HG02870 (cell line): ENCODE measurements at regions not wholly inside any gene's neighbourhood (a gene's known extent, or its start where the extent isn't known, plus 50 kb on each side); places are given as distances from the start of the nearest gene placed in this dataset.

ENCODE experiments used
- ATAC-seq: cut with Tn5 transposase; IDR thresholded peaks from one replicate; pipeline ENCODE4 v1.9.1; 2021; ENCODE audit warnings: mild to moderate bottlenecking, moderate library complexity; ENCODE audit not compliant: unreplicated experiment

- ATAC-seq, result no peak
These were observed 78.0 kb upstream of the GTSF1L start for GRCh38 chr20:43804781-43805180.

DNA sequence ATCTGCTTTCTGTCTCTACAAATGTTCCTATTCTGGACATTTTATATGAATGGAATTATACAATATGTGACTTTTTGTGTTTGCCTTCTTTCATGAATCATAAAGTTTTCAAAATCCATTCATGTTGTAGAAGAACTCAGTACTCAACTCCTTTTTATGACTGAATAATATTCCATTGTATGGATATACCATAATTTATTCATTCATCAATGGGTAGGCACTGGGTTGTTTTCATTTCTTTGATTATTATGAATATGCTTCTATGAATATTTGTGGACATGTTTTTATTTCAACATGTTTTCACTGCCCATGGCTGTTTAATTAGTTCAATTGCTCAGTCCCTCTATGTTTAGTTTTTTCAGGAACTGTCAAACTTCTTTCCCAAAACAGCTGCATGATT is 76.5 kb upstream of the GTSF1L start:
- ATAC-seq, result no peak

DNA sequence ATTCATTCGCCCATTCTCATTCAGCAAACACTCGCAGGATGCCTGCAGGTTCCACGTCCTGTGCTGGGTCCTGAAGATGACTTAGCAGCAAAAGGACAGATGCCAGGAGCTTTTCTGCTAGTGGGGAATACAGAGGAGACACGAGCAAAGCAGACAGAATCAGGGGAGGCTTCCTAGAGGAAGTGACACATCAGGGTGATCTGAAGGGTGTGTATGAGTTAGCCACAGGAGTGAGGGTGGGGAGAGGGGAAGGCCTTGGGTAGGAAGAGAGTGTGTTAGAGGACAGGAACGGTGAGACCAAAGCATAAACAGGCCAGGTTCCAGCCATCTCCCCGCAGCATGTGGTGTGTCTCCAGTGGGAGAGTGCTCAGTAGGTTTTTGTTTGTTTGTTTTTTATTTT is 73.4 kb upstream of the GTSF1L start:
- no peak for ATAC-seq

- ATAC-seq, result no peak
These were observed 72.9 kb upstream of the GTSF1L start for GRCh38 chr20:43799741-43800140.

DNA sequence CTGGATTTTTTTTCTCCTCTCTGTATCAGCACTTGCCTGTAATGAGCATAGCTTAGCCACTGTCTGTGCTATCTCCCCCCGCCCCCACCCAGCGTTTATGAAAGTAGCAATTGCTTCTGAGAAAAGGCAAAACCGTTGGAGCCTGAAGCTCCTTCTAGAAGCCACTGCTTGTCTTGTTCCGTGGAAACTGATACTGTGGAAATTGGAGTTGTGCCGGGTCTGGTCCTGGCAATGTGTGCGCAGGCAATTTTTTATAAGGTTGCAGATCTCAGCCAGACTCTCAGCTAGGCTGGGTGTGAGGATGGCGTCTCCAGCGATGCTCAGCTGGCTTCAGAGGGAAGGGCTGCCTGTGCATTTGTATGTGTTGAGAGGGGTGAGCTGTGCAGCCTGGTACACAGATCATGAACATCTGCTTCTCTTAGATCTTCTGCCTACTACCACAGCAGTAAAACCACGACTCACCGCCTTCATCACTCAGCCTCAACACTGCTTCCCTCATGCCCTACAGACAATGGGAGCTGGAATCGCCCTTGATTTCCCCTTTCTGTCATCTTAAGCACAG is 72.4 kb upstream of the GTSF1L start:
- peak; percentile 51 for ATAC-seq

- ATAC-seq, result no peak
These were observed 71.7 kb upstream of the GTSF1L start for GRCh38 chr20:43798291-43799149.

GRCh38 chr20:43794326-43794725 is 67.5 kb upstream of the GTSF1L start:
- ATAC-seq, result no peak

GRCh38 chr20:43789593-43789992 is 62.8 kb upstream of the GTSF1L start:
- no peak for ATAC-seq

- ATAC-seq, result no peak
These were observed 61.1 kb upstream of the GTSF1L start for GRCh38 chr20:43787937-43788336.

GRCh38 chr20:43786885-43787284 is 60.1 kb upstream of the GTSF1L start:
- no peak for ATAC-seq

DNA sequence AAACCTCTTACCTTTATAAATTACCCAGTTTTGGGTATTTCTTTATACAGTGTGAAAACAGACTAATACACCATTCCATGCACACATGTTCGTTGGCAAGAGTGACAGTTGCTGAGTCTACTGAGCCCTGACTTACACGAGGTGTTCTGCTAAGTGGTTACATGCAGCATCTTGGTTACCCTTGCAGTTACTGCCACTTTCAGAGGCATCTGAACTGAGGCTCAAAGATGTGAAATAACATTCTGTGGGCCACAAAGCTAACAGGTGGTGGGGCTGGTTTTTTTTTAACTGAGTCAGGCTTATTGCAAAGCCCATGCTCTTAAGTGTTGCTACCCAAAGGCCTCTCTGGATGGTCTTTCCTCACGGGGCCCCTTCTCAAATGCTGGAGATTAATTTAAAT is 54.4 kb upstream of the GTSF1L start:
- ATAC-seq, result no peak

DNA sequence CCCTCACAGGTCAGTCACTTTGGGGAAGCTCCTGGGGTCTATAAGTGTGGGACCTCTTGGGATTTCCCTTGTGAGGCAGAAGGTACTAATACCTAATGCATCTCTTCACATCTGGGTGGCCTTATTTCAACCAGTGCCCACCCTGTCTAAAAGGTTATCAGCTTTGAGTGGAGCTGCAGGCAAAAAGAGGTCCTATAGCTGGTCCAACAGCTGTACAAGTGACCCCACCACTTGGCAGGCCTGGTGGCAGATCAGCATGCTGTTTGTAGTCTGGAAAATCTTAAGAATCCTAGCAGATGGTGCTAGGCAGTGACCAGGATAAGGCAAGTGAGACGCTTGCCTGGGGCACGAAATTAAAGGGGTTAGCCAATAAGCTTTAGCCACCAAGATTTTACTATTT is 51.6 kb upstream of the GTSF1L start:
- ATAC-seq, result no peak

DNA sequence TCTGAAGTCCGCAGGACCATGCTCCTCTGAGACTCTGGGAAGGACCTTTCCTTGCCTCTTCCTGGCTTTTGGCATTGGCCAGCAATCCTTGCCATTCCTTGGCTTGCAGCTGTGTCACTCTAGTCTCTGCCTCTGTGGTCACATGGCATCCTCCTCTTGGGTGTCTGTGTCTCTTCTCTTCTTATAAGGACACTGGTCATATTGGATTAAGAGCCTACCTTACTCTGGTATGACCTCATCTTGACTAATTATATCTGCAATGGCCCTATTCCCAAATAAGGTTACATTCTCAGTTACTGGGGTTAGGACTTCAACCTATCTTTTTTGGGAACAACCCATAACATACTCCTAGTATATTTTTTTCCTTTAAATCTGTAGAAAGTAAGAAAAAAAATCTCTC is 49.9 kb upstream of the GTSF1L start:
- no peak for ATAC-seq
